ENCODE measurements at regions not wholly inside any gene's neighbourhood (a gene's known extent, or its start where the extent isn't known, plus 50 kb on each side); places are given as distances from the start of the nearest gene placed in this dataset.

GRCh38 chr21:31447505-31447904 lies 103.4 kb upstream of the TIAM1 start:
- TF ChIP-seq SPI1 (IDR thresholded peaks at IDR 0.05; ENCODE audit: borderline replicate concordance, low read depth): no peak
- no peak for TF ChIP-seq GABPA (IDR thresholded peaks at IDR 0.05; ENCODE audit: low read depth)
- no peak for TF ChIP-seq REST (IDR thresholded peaks at IDR 0.05; ENCODE audit: insufficient replicate concordance, low read depth)
- TF ChIP-seq POLR2AphosphoS5 (IDR thresholded peaks at IDR 0.05; ENCODE audit: low read depth): no peak
- TF ChIP-seq, protein P1, sequence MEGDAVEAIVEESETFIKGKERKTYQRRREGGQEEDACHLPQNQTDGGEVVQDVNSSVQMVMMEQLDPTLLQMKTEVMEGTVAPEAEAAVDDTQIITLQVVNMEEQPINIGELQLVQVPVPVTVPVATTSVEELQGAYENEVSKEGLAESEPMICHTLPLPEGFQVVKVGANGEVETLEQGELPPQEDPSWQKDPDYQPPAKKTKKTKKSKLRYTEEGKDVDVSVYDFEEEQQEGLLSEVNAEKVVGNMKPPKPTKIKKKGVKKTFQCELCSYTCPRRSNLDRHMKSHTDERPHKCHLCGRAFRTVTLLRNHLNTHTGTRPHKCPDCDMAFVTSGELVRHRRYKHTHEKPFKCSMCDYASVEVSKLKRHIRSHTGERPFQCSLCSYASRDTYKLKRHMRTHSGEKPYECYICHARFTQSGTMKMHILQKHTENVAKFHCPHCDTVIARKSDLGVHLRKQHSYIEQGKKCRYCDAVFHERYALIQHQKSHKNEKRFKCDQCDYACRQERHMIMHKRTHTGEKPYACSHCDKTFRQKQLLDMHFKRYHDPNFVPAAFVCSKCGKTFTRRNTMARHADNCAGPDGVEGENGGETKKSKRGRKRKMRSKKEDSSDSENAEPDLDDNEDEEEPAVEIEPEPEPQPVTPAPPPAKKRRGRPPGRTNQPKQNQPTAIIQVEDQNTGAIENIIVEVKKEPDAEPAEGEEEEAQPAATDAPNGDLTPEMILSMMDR (IDR thresholded peaks at IDR 0.05; ENCODE audit: insufficient read depth, low read length): no peak
- no peak for DNase-seq (ENCODE audit: low read depth in 1 of 2, low spot score in 1 of 2)

DNA sequence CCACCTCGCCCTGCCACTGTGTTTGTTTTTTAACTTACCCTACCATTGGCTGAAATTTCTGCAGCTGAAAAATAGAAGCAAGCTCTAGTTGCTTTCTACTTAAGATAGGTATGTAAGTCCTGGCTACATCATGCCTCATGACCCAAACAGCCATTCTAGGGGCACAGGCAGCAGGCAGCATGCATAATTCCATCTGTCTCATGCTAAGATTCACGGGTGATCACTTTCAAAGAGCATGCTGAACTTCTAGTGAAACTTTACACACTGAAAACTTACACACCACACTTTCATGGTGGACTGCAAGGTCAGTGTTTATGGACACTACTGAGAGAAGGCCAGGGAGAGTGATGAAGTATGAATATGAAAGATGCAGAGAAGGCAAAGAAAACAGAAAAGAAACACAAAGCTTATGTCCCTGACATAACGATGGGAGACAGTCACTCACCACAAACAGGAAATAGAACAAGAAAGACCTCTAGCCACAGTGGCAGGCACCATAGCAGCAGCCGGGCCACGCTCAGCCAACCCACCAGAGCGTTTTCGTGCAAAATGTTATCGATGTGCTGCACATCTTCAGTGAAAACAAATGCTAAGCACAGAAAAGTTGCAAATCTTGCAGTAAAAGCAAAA lies 102.3 kb upstream of the TIAM1 start:
- Histone ChIP-seq H3K27me3 (ENCODE audit: insufficient read depth, poor library complexity, severe bottlenecking) (no peaks in the 10 kb centered on the region), H3K27ac (replicated peaks) (no peak overlapping the region), H3K4me3 (replicated peaks; ENCODE audit: insufficient read depth, low read length) (no peak overlapping the region)
- no peak for DNase-seq (ENCODE audit: low read depth in 1 of 2, low spot score in 1 of 2)
- TF ChIP-seq, protein P1 (IDR thresholded peaks at IDR 0.05; ENCODE audit: insufficient read depth, low read length): no peak
- TF ChIP-seq POLR2AphosphoS5 (IDR thresholded peaks at IDR 0.05; ENCODE audit: low read depth): no peak
- TF ChIP-seq SPI1 (IDR thresholded peaks at IDR 0.05; ENCODE audit: borderline replicate concordance, low read depth): no peak
- no peak for TF ChIP-seq REST (IDR thresholded peaks at IDR 0.05; ENCODE audit: insufficient replicate concordance, low read depth)
- no peak for TF ChIP-seq GABPA (IDR thresholded peaks at IDR 0.05; ENCODE audit: low read depth)

More at GRCh38 chr21:31447505-31447904, 103.4 kb upstream of the TIAM1 start:
- Histone ChIP-seq H3K27ac (replicated peaks) (no peak overlapping the region), H3K4me3 (replicated peaks; ENCODE audit: insufficient read depth, low read length) (no peak overlapping the region), H3K27me3 (ENCODE audit: insufficient read depth, poor library complexity, severe bottlenecking) (no peaks in the 10 kb centered on the region)

GRCh38 chr21:31445137-31445536 lies 101.1 kb upstream of the TIAM1 start:
- no peak for TF ChIP-seq SPI1 (IDR thresholded peaks at IDR 0.05; ENCODE audit: borderline replicate concordance, low read depth)
- no peak for TF ChIP-seq POLR2AphosphoS5 (IDR thresholded peaks at IDR 0.05; ENCODE audit: low read depth)
- no peak for TF ChIP-seq REST (IDR thresholded peaks at IDR 0.05; ENCODE audit: insufficient replicate concordance, low read depth)
- TF ChIP-seq, protein P1 (IDR thresholded peaks at IDR 0.05; ENCODE audit: insufficient read depth, low read length): no peak
- no peak for TF ChIP-seq GABPA (IDR thresholded peaks at IDR 0.05; ENCODE audit: low read depth)
- H3K27me3 ChIP-seq (ENCODE audit: insufficient read depth, poor library complexity, severe bottlenecking): no peaks in the 10 kb centered on the region
- H3K4me3 ChIP-seq (replicated peaks; ENCODE audit: insufficient read depth, low read length): no peak overlapping the region
- H3K27ac ChIP-seq (replicated peaks): no peak overlapping the region
- no peak for DNase-seq (ENCODE audit: low read depth in 1 of 2, low spot score in 1 of 2)

All from HL-60 (cell line).